Left lung (tissue), 4 donors: ENCODE measurements at regions not wholly inside any gene's neighbourhood (a gene's known extent, or its start where the extent isn't known, plus 50 kb on each side); places are given as distances from the start of the nearest gene placed in this dataset.
"Not testable (repeated sequence)": the region's sequence is repeated elsewhere in the genome, so short reads cannot be mapped to it uniquely, and the experiment has no call there.

Experiments
- ATAC-seq: fragments of 200-7000 bp; cut with Tn5 transposase; one replicate; pipeline ENCODE4 v1.9.1; 2020; ENCODE audit warnings: moderate library complexity
- DNase-seq, 4 donors: peaks; one replicate each; pipeline ENCODE4 v3.0.0-alpha.2; 2013 to 2020
- H3K27ac ChIP-seq, 2 donors: fragments of 200-600 bp; sonication (generic) in 1 of 2; one replicate each; pipeline versions ENCODE4 v1.5.0 to v1.8.0; 2020 to 2021
- H3K27me3 ChIP-seq, 2 donors: fragments of 200-600 bp; sonication (generic) in 1 of 2; one replicate each; pipeline versions ENCODE4 v1.5.0 to v1.8.0; 2020 to 2021
- H3K36me3 ChIP-seq, 2 donors: fragments of 200-600 bp; sonication (generic) in 1 of 2; one replicate each; pipeline versions ENCODE4 v1.5.0 to v1.8.0; 2020 to 2021
- H3K4me1 ChIP-seq, 2 donors: fragments of 200-600 bp; one replicate each; pipeline ENCODE4 v1.8.0; 2021
- H3K4me3 ChIP-seq, 2 donors: fragments of 200-600 bp; sonication (generic) in 1 of 2; one replicate each; pipeline versions ENCODE4 v1.5.0 to v1.8.0; 2020 to 2021; ENCODE audit warnings: mild to moderate bottlenecking in 1 of 2
- H3K9me3 ChIP-seq, 2 donors: fragments of 200-600 bp; sonication (generic) in 1 of 2; one replicate each; pipeline versions ENCODE4 v1.5.0 to v1.8.0; 2020 to 2021
- CTCF ChIP-seq, 2 donors: fragments of 200-600 bp; sonication (generic) in 1 of 2; IDR thresholded peaks; one replicate each; pipeline versions ENCODE4 v1.5.0 to v1.8.0; 2021; ENCODE audit warnings: antibody characterized with exemption in 2 of 2
- intact Hi-C, 2 donors: fragments of 100-400 bp; cut with DNase I; formaldehyde crosslinking; loops; one replicate each; pipeline versions ENCODE4 v1.11.2 to v1.14.2; 2022
- donor health status: DM: no; HTN: yes; CAD: no.
- donor health status: DM: no; HTN: no; CAD: no.

GRCh38 chr3:70618151-70618550, 305.7 kb upstream of the MDFIC2 start:
- no peaks in the 10 kb centered on the region for H3K4me1 ChIP-seq
- H3K4me3 ChIP-seq: no peak overlapping the region
- no peak overlapping the region for H3K27ac ChIP-seq
- DNase-seq (no peak), ATAC-seq (no peak)
- intact Hi-C loops: no loop called here
- no peaks in the 10 kb centered on the region for H3K27me3 ChIP-seq
- TF ChIP-seq CTCF (IDR thresholded peaks at IDR 0.05): no peak
- H3K36me3 ChIP-seq: no peaks in the 10 kb centered on the region
- H3K9me3 ChIP-seq: no peaks in the 10 kb centered on the region

GRCh38 chr3:70617349-70617748, 304.9 kb upstream of the MDFIC2 start:
- ATAC-seq, H3K27me3 ChIP-seq, H3K27ac ChIP-seq, H3K4me3 ChIP-seq, H3K4me1 ChIP-seq, H3K36me3 ChIP-seq, H3K9me3 ChIP-seq, intact Hi-C loops: not testable (repeated sequence)
- peak in 1 of 4 donors; percentile 36 for DNase-seq

GRCh38 chr3:70615286-70615685, 302.8 kb upstream of the MDFIC2 start:
- Histone ChIP-seq H3K4me1 (no peaks in the 10 kb centered on the region), H3K9me3 (peaks cover 0 to 7% of the 10 kb centered on the region in 2 donors), H3K27ac (no peak overlapping the region), H3K27me3 (no peaks in the 10 kb centered on the region), H3K4me3 (no peak overlapping the region), H3K36me3 (no peaks in the 10 kb centered on the region)
- no peak for DNase-seq
- no peak for ATAC-seq
- TF ChIP-seq CTCF (IDR thresholded peaks at IDR 0.05): no peak
- intact Hi-C loops: no loop called here

GRCh38 chr3:70614111-70614510, 301.7 kb upstream of the MDFIC2 start:
- no peak for TF ChIP-seq CTCF (IDR thresholded peaks at IDR 0.05)
- H3K27ac ChIP-seq: no peak overlapping the region
- no peaks in the 10 kb centered on the region for H3K4me1 ChIP-seq
- no peaks in the 10 kb centered on the region for H3K27me3 ChIP-seq
- H3K36me3 ChIP-seq: no peaks in the 10 kb centered on the region
- DNase-seq (no peak), ATAC-seq (no peak)
- intact Hi-C loops: no loop called here
- H3K4me3 ChIP-seq: no peak overlapping the region
- peaks cover 0 to 7% of the 10 kb centered on the region in 2 donors for H3K9me3 ChIP-seq

- intact Hi-C loops: no loop called here
- no peak for TF ChIP-seq CTCF (IDR thresholded peaks at IDR 0.05)
- no peaks in the 10 kb centered on the region for H3K4me1 ChIP-seq
- no peak for DNase-seq
- no peaks in the 10 kb centered on the region for H3K27me3 ChIP-seq
- no peak overlapping the region for H3K4me3 ChIP-seq
- no peak overlapping the region for H3K27ac ChIP-seq
- peaks cover 0 to 7% of the 10 kb centered on the region in 2 donors for H3K9me3 ChIP-seq
- ATAC-seq: no peak
- no peaks in the 10 kb centered on the region for H3K36me3 ChIP-seq
Measured at GRCh38 chr3:70612920-70613319, 300.5 kb upstream of the MDFIC2 start.

- intact Hi-C loops, H3K4me3 ChIP-seq, H3K27ac ChIP-seq, H3K27me3 ChIP-seq, ATAC-seq, H3K9me3 ChIP-seq, H3K4me1 ChIP-seq, H3K36me3 ChIP-seq: not testable (repeated sequence)
- peak in 1 of 4 donors; percentile 67 for DNase-seq
Measured at GRCh38 chr3:70611667-70612277, 299.3 kb upstream of the MDFIC2 start.
